Uterus (tissue), 2 donors: ENCODE measurements at regions not wholly inside any gene's neighbourhood (a gene's known extent, or its start where the extent isn't known, plus 50 kb on each side); places are given as distances from the start of the nearest gene placed in this dataset.

ENCODE experiments used
- CTCF ChIP-seq, 4 experiments: fragments of 200-600 bp in 2 of 4; fragments of 450-650 bp in 2 of 4; sonication (generic) in 2 of 4; IDR thresholded peaks; one replicate each; pipeline ENCODE4 v1.5.1; 2016 to 2019; ENCODE audit warnings: antibody characterized with exemption in 4 of 4, mild to moderate bottlenecking in 2 of 4, moderate library complexity in 1 of 4
- POLR2A ChIP-seq, 2 donors: fragments of 450-650 bp; IDR thresholded peaks; one replicate each; pipeline ENCODE4 v1.6.1; 2016; ENCODE audit warnings: antibody characterized with exemption in 2 of 2, mild to moderate bottlenecking in 1 of 2, moderate library complexity in 1 of 2

GRCh38 chr2:236712304-236712703 lies 142.7 kb downstream of the ACKR3 start:
- no peak for TF ChIP-seq CTCF (IDR thresholded peaks at IDR 0.05)
- TF ChIP-seq POLR2A (IDR thresholded peaks at IDR 0.05): no peak
